GM12878 (cell line): ENCODE measurements at regions not wholly inside any gene's neighbourhood (a gene's known extent, or its start where the extent isn't known, plus 50 kb on each side); places are given as distances from the start of the nearest gene placed in this dataset.

Experiments
- ATAC-seq: fragments of 200-7000 bp; cut with Tn5 transposase; 3 replicates; pipeline ENCODE4 v1.9.1; 2020; ENCODE audit warnings: mild to moderate bottlenecking, moderate library complexity
- BruUV-seq: library from RNA; stranded (reverse); fragments of 400-500 nt; replicated peaks from 2 replicates; lab custom pipeline; 2021; lab: Mats Ljungman, UMichigan
- CTCF ChIA-PET: fragments of 300-600 bp; sonication (Branson Sonifier 250); formaldehyde crosslinking; extraction: SDS; loops from one replicate; lab custom pipeline; 2021; ENCODE audit warnings: inconsistent platforms; lab: Yijun Ruan, JAX
- POLR2A ChIA-PET: fragments of 350-600 bp; formaldehyde crosslinking; extraction: SDS; loops from one replicate; lab custom pipeline; 2021; ENCODE audit warnings: inconsistent platforms; lab: Charles Lee
- RAD21 ChIA-PET: fragments of 300-600 bp; sonication (Branson Sonifier 250); formaldehyde crosslinking; loops from one replicate; lab custom pipeline; 2023; ENCODE audit warnings: antibody characterized with exemption; ENCODE audit not compliant: unreplicated experiment; lab: Charles Lee
- SMC1A ChIA-PET: fragments of 300-600 bp; sonication (Branson Sonifier 250); formaldehyde crosslinking; loops from one replicate; lab custom pipeline; 2023; ENCODE audit not compliant: unreplicated experiment, uncharacterized antibody; lab: Charles Lee
- DNase-seq: peaks from one replicate; pipeline ENCODE4 v3.0.0-alpha.2; 2011; ENCODE audit warnings: low read depth, low spot score
- FAIRE-seq: peaks from 3 replicates; lab custom pipeline; 2011; peaks lifted over from hg19 to GRCh38; lab: Jason Lieb, UNC
- H2AFZ ChIP-seq: 2 replicates; pipeline ENCODE4 v1.6.0; 2011; ENCODE audit warnings: low read depth, low read length, control low read depth; ENCODE audit not compliant: control insufficient read depth
- H3K27ac ChIP-seq: 2 replicates; pipeline ENCODE4 v1.5.1; 2011; ENCODE audit warnings: control low read depth; ENCODE audit not compliant: control insufficient read depth, insufficient read depth
- H3K27me3 ChIP-seq, 2 experiments: replicated peaks in 1 of 2; 2 replicates each; pipeline versions ENCODE4 v1.6.0 to v1.6.1; 2011; ENCODE audit warnings: low read length in 1 of 2; ENCODE audit not compliant: control insufficient read depth in 2 of 2, insufficient read depth in 2 of 2
- H3K36me3 ChIP-seq, 2 experiments: 2 replicates each; pipeline ENCODE4 v1.5.1; 2011; ENCODE audit warnings: low read length in 1 of 2; ENCODE audit not compliant: control insufficient read depth in 2 of 2, insufficient read depth in 2 of 2
- H3K4me1 ChIP-seq: 2 replicates; pipeline ENCODE4 v1.6.1; 2011; ENCODE audit warnings: mild to moderate bottlenecking, low read length, moderate library complexity, mixed read lengths; ENCODE audit not compliant: control insufficient read depth, insufficient read depth
- H3K4me2 ChIP-seq: 2 replicates; pipeline ENCODE4 v1.6.0; 2011; ENCODE audit warnings: control low read depth; ENCODE audit not compliant: control insufficient read depth, insufficient read depth
- H3K4me3 ChIP-seq: fragments of 200-600 bp; sonication (generic); 2 replicates; pipeline ENCODE4 v1.5.1; 2016
- H3K79me2 ChIP-seq: 2 replicates; pipeline ENCODE4 v1.6.0; 2011; ENCODE audit warnings: low read length; ENCODE audit not compliant: control insufficient read depth, insufficient read depth
- H3K9ac ChIP-seq: 2 replicates; pipeline ENCODE4 v1.8.0; 2011; ENCODE audit warnings: low read length, control low read depth, mixed read lengths; ENCODE audit not compliant: control insufficient read depth, insufficient read depth
- H3K9me3 ChIP-seq: replicated peaks from 3 replicates; pipeline ENCODE4 v1.5.1; 2011; ENCODE audit warnings: mild to moderate bottlenecking, low read length; ENCODE audit not compliant: control insufficient read depth, insufficient read depth
- H4K20me1 ChIP-seq: 2 replicates; pipeline ENCODE4 v1.6.0; 2011; ENCODE audit not compliant: control insufficient read depth, insufficient read depth
- CREB1 ChIP-seq: IDR thresholded peaks from 2 replicates; pipeline ENCODE4 v1.6.1; 2012; ENCODE audit warnings: low read depth, mild to moderate bottlenecking, inconsistent platforms
- EED ChIP-seq: sonication (generic); IDR thresholded peaks from 2 replicates; pipeline ENCODE4 v1.6.1; 2016; ENCODE audit warnings: antibody characterized with exemption, low read depth
- EGR1 ChIP-seq, 2 experiments: IDR thresholded peaks; 1 replicate in 1 of 2; 2 replicates in 1 of 2; pipeline ENCODE4 v1.6.1; 2011 to 2012; ENCODE audit warnings: low read depth in 2 of 2, low read length in 2 of 2, borderline replicate concordance in 1 of 2, mild to moderate bottlenecking in 1 of 2, moderate library complexity in 1 of 2
- HDAC2 ChIP-seq: fragments of 200-600 bp; sonication (generic); IDR thresholded peaks from 2 replicates; pipeline ENCODE4 v1.6.1; 2017
- NR2F1 ChIP-seq: fragments of 450-650 bp; conservative IDR thresholded peaks from 2 replicates; pipeline ENCODE4 v1.6.1; 2017; ENCODE audit warnings: mild to moderate bottlenecking
- WGBS: methylation state at CpG from one replicate; pipeline ENCODE4 v1.1.6; 2016; ENCODE audit warnings: low lambda C conversion rate; ENCODE audit not compliant: insufficient replicate concordance, insufficient coverage; ENCODE audit errors: missing lambda C conversion rate; 5-methylcytosine and 5-hydroxymethylcytosine counted together
- in situ Hi-C: fragments of 300-500 bp; cut with MboI; formaldehyde crosslinking; loops from 9 replicates; pipeline ENCODE4 v1.14.3; 2018; ENCODE audit warnings: mixed read lengths
- intact Hi-C: fragments of 100-400 bp; cut with micrococcal nuclease; formaldehyde crosslinking; loops from one replicate; pipeline ENCODE4 v1.14.2; 2022; ENCODE audit not compliant: unreplicated experiment
- TF ChIP-seq, protein P1 (sequence below): fragments of 450-650 bp; IDR thresholded peaks from 2 replicates; pipeline ENCODE4 v1.6.1; 2016; ENCODE audit warnings: mild to moderate bottlenecking, moderate library complexity, borderline replicate concordance
- TF ChIP-seq, protein P2 (sequence below): IDR thresholded peaks from 2 replicates; pipeline ENCODE4 v1.6.1; 2011; ENCODE audit warnings: low read depth, mild to moderate bottlenecking, low read length, moderate library complexity, borderline replicate concordance; ENCODE audit errors: extremely low read depth

DNA sequence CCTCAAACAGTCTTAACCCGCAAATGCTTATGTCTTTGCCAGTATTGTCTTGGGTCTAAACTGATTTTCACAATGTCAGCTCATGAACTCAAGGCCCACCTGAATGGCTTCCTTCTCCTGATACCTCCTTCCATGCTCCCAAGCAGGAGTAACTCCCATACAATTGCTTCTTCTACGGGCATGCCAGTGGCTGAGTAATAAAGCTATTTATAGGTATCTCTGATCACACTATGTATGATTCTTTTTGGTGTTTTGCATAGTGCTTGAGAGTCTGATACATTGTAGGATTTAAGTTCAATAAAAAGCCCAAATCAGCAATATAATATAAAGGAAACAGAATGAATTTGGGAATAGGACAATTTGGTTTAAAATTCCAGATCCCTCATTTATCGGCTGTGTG lies 235.0 kb upstream of the DCN start:
- Histone ChIP-seq H2AFZ (no peak overlapping the region), H3K9ac (no peak overlapping the region), H3K4me1 (no peaks in the 10 kb centered on the region), H3K4me3 (no peak overlapping the region), H3K27ac (no peak overlapping the region), H3K79me2 (no peaks in the 10 kb centered on the region), H4K20me1 (no peaks in the 10 kb centered on the region), H3K9me3 (no peaks in the 10 kb centered on the region), H3K4me2 (no peak overlapping the region), H3K27me3 (no peaks in the 10 kb centered on the region; a peak in 1 of 4 replicates), H3K36me3 (no peaks in the 10 kb centered on the region)
- no peak for FAIRE-seq
- ChIA-PET SMC1A (no interaction called here), POLR2A (no interaction called here), RAD21 (no interaction called here), CTCF (interaction anchor here (0.8 kb wide), 1 partner anchor 30 kb away, joined by 3 read pairs; no protein-coding TSS in a partner anchor)
- intact Hi-C loops = no loop called here
- BruUV-seq = no TSS peak
- in situ Hi-C loops = no loop called here
- WGBS = 47% methylated on average over 3 of the region's 3 CpGs
- no peak for DNase-seq
- no peak for ATAC-seq
- TF ChIP-seq EED = no peak
- TF ChIP-seq, protein P1, sequence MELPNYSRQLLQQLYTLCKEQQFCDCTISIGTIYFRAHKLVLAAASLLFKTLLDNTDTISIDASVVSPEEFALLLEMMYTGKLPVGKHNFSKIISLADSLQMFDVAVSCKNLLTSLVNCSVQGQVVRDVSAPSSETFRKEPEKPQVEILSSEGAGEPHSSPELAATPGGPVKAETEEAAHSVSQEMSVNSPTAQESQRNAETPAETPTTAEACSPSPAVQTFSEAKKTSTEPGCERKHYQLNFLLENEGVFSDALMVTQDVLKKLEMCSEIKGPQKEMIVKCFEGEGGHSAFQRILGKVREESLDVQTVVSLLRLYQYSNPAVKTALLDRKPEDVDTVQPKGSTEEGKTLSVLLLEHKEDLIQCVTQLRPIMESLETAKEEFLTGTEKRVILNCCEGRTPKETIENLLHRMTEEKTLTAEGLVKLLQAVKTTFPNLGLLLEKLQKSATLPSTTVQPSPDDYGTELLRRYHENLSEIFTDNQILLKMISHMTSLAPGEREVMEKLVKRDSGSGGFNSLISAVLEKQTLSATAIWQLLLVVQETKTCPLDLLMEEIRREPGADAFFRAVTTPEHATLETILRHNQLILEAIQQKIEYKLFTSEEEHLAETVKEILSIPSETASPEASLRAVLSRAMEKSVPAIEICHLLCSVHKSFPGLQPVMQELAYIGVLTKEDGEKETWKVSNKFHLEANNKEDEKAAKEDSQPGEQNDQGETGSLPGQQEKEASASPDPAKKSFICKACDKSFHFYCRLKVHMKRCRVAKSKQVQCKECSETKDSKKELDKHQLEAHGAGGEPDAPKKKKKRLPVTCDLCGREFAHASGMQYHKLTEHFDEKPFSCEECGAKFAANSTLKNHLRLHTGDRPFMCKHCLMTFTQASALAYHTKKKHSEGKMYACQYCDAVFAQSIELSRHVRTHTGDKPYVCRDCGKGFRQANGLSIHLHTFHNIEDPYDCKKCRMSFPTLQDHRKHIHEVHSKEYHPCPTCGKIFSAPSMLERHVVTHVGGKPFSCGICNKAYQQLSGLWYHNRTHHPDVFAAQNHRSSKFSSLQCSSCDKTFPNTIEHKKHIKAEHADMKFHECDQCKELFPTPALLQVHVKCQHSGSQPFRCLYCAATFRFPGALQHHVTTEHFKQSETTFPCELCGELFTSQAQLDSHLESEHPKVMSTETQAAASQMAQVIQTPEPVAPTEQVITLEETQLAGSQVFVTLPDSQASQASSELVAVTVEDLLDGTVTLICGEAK = no peak

DNA sequence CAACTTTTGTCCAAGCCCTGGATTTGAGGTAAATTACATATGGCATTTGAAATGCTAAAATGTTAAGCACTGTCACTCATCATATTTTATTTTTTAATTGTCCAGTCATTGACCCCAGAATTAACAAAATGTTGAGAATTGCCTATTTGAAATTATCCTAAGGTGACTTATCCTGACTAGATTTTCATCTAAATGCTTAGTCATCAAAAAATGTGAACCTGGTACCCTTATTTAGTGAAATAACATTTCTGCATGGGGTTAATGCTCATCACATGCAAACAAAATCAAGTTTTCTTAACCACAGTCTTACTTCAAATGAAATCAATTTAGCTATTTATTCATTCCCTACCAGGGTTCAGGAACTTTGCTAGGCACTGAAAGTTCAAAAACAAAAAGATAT lies 232.0 kb upstream of the DCN start:
- intact Hi-C loops (no loop called here), in situ Hi-C loops (no loop called here)
- BruUV-seq = no TSS peak
- H3K36me3 ChIP-seq = no peaks in the 10 kb centered on the region
- no peak overlapping the region for H3K4me2 ChIP-seq
- ATAC-seq (no peak), FAIRE-seq (no peak), DNase-seq (no peak)
- no peak overlapping the region for H3K4me3 ChIP-seq
- H3K27me3 ChIP-seq = no peaks in the 10 kb centered on the region; a peak in 1 of 4 replicates
- H2AFZ ChIP-seq = no peak overlapping the region
- SMC1A ChIA-PET = interaction anchor here (0.9 to 1.4 kb wide), 2 partner anchors 11 to 273 kb away, joined by 3 read pairs; no protein-coding TSS in a partner anchor
- POLR2A ChIA-PET = no interaction called here
- CTCF ChIA-PET = interaction anchor here (0.5 to 1.3 kb wide), 2 partner anchors 32 to 159 kb away, joined by 3 to 4 read pairs; no protein-coding TSS in a partner anchor
- H3K79me2 ChIP-seq = no peaks in the 10 kb centered on the region
- RAD21 ChIA-PET = no interaction called here
- TF ChIP-seq HDAC2 (no peak), EGR1 (IDR thresholded peaks at IDR 0.05; ENCODE audit: borderline replicate concordance in 1 of 2, low read depth in 2 of 2, low read length in 2 of 2) (no peak), CREB1 (no peak), NR2F1 (no peak)
- TF ChIP-seq, protein P2, sequence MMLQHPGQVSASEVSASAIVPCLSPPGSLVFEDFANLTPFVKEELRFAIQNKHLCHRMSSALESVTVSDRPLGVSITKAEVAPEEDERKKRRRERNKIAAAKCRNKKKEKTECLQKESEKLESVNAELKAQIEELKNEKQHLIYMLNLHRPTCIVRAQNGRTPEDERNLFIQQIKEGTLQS = no peak
- H3K27ac ChIP-seq = no peak overlapping the region
- no peak overlapping the region for H3K9ac ChIP-seq
- H3K9me3 ChIP-seq = no peaks in the 10 kb centered on the region
- H3K4me1 ChIP-seq = no peaks in the 10 kb centered on the region
- no peaks in the 10 kb centered on the region for H4K20me1 ChIP-seq
